ENCODE measurements at regions not wholly inside any gene's neighbourhood (a gene's known extent, or its start where the extent isn't known, plus 50 kb on each side); places are given as distances from the start of the nearest gene placed in this dataset.

GRCh38 chr2:5538313-5538712, 153.9 kb upstream of the SOX11 start:
- no peaks in the 10 kb centered on the region for H3K36me3 ChIP-seq
- no peak for TF ChIP-seq CTCF (IDR thresholded peaks at IDR 0.05)
- H3K27me3 ChIP-seq (replicated peaks; ENCODE audit: insufficient read depth) = no peaks in the 10 kb centered on the region
- no peak for DNase-seq (ENCODE audit: low spot score)
- no peak overlapping the region for H3K27ac ChIP-seq
- no peaks in the 10 kb centered on the region for H3K4me1 ChIP-seq (ENCODE audit: control insufficient read depth in 1 of 2, low read depth in 2 of 2)
- no peaks in the 10 kb centered on the region for H3K9me3 ChIP-seq
- ATAC-seq (ENCODE audit: insufficient number of reproducible peaks, low FRiP score, low read depth) = no peak
- H3K4me3 ChIP-seq = no peak overlapping the region

GRCh38 chr2:5538772-5539171, 153.4 kb upstream of the SOX11 start:
- H3K27ac ChIP-seq = no peak overlapping the region
- no peak overlapping the region for H3K4me3 ChIP-seq
- H3K4me1 ChIP-seq (ENCODE audit: control insufficient read depth in 1 of 2, low read depth in 2 of 2) = no peaks in the 10 kb centered on the region
- DNase-seq (ENCODE audit: low spot score) (no peak), ATAC-seq (ENCODE audit: insufficient number of reproducible peaks, low FRiP score, low read depth) (no peak)
- no peak for TF ChIP-seq CTCF (IDR thresholded peaks at IDR 0.05)
- H3K27me3 ChIP-seq (replicated peaks; ENCODE audit: insufficient read depth) = no peaks in the 10 kb centered on the region
- H3K9me3 ChIP-seq = no peaks in the 10 kb centered on the region
- H3K36me3 ChIP-seq = no peaks in the 10 kb centered on the region

- no peak for TF ChIP-seq CTCF (IDR thresholded peaks at IDR 0.05)
- H3K27ac ChIP-seq = no peak overlapping the region
- H3K4me3 ChIP-seq = no peak overlapping the region
- no peaks in the 10 kb centered on the region for H3K27me3 ChIP-seq (replicated peaks; ENCODE audit: insufficient read depth)
- no peaks in the 10 kb centered on the region for H3K9me3 ChIP-seq
- no peaks in the 10 kb centered on the region for H3K36me3 ChIP-seq
- ATAC-seq (ENCODE audit: insufficient number of reproducible peaks, low FRiP score, low read depth) (no peak), DNase-seq (ENCODE audit: low spot score) (no peak)
- no peaks in the 10 kb centered on the region for H3K4me1 ChIP-seq (ENCODE audit: control insufficient read depth in 1 of 2, low read depth in 2 of 2)
Measured at GRCh38 chr2:5539282-5540165, 152.7 kb upstream of the SOX11 start.

- Histone ChIP-seq H3K4me3 (no peak overlapping the region), H3K9me3 (no peaks in the 10 kb centered on the region), H3K27ac (no peak overlapping the region), H3K36me3 (no peaks in the 10 kb centered on the region), H3K27me3 (replicated peaks; ENCODE audit: insufficient read depth) (no peaks in the 10 kb centered on the region), H3K4me1 (ENCODE audit: control insufficient read depth in 1 of 2, low read depth in 2 of 2) (no peaks in the 10 kb centered on the region)
- ATAC-seq (ENCODE audit: insufficient number of reproducible peaks, low FRiP score, low read depth) (no peak), DNase-seq (ENCODE audit: low spot score) (no peak)
- TF ChIP-seq CTCF (IDR thresholded peaks at IDR 0.05) = no peak
Measured at GRCh38 chr2:5540856-5541255, 151.3 kb upstream of the SOX11 start.

GRCh38 chr2:5544205-5544786, 147.9 kb upstream of the SOX11 start:
- Histone ChIP-seq H3K9me3 (no peaks in the 10 kb centered on the region), H3K27me3 (replicated peaks; ENCODE audit: insufficient read depth) (no peaks in the 10 kb centered on the region), H3K4me3 (no peak overlapping the region), H3K36me3 (no peaks in the 10 kb centered on the region), H3K4me1 (ENCODE audit: control insufficient read depth in 1 of 2, low read depth in 2 of 2) (no peaks in the 10 kb centered on the region), H3K27ac (no peak overlapping the region)
- TF ChIP-seq CTCF (IDR thresholded peaks at IDR 0.05) = no peak
- ATAC-seq (ENCODE audit: insufficient number of reproducible peaks, low FRiP score, low read depth) = no peak
- no peak for DNase-seq (ENCODE audit: low spot score)

Data from thoracic aorta (tissue), 2 donors.